Gastrocnemius medialis (tissue), 4 donors: ENCODE measurements at regions not wholly inside any gene's neighbourhood (a gene's known extent, or its start where the extent isn't known, plus 50 kb on each side); places are given as distances from the start of the nearest gene placed in this dataset.

ENCODE experiments used
- CTCF ChIP-seq, 5 experiments: fragments of 450-650 bp in 3 of 5; fragments of 200-600 bp in 2 of 5; sonication (generic) in 2 of 5; IDR thresholded peaks in 4 of 5; conservative IDR thresholded peaks in 1 of 5; 1 replicate in 4 of 5; 2 replicates in 1 of 5; pipeline ENCODE4 v1.5.1; 2016 to 2019; ENCODE audit warnings: antibody characterized with exemption in 5 of 5, mild to moderate bottlenecking in 3 of 5, moderate library complexity in 3 of 5
- POLR2A ChIP-seq, 2 donors: fragments of 450-650 bp; IDR thresholded peaks; one replicate each; pipeline ENCODE4 v1.6.1; 2017; ENCODE audit warnings: antibody characterized with exemption in 2 of 2, mild to moderate bottlenecking in 2 of 2, moderate library complexity in 2 of 2

- TF ChIP-seq POLR2A (IDR thresholded peaks at IDR 0.05), result no peak
- TF ChIP-seq CTCF (IDR thresholded peaks at IDR 0.05 in 4 of 5, conservative IDR thresholded peaks at IDR 0.05 in 1 of 5), result no peak
These were observed 79.5 kb upstream of the TSPY4 start for GRCh38 chrY:9257725-9258124.
